GM12878 (cell line): ENCODE measurements at regions not wholly inside any gene's neighbourhood (a gene's known extent, or its start where the extent isn't known, plus 50 kb on each side); places are given as distances from the start of the nearest gene placed in this dataset.

Source experiments
- ATAC-seq: fragments of 200-7000 bp; cut with Tn5 transposase; 3 replicates; pipeline ENCODE4 v1.9.1; 2020; ENCODE audit warnings: mild to moderate bottlenecking, moderate library complexity
- BruUV-seq: library from RNA; stranded (reverse); fragments of 400-500 nt; replicated peaks from 2 replicates; lab custom pipeline; 2021; lab: Mats Ljungman, UMichigan
- CTCF ChIA-PET: fragments of 300-600 bp; sonication (Branson Sonifier 250); formaldehyde crosslinking; extraction: SDS; loops from one replicate; lab custom pipeline; 2021; ENCODE audit warnings: inconsistent platforms; lab: Yijun Ruan, JAX
- POLR2A ChIA-PET: fragments of 350-600 bp; formaldehyde crosslinking; extraction: SDS; loops from one replicate; lab custom pipeline; 2021; ENCODE audit warnings: inconsistent platforms; lab: Charles Lee
- RAD21 ChIA-PET: fragments of 300-600 bp; sonication (Branson Sonifier 250); formaldehyde crosslinking; loops from one replicate; lab custom pipeline; 2023; ENCODE audit warnings: antibody characterized with exemption; ENCODE audit not compliant: unreplicated experiment; lab: Charles Lee
- SMC1A ChIA-PET: fragments of 300-600 bp; sonication (Branson Sonifier 250); formaldehyde crosslinking; loops from one replicate; lab custom pipeline; 2023; ENCODE audit not compliant: unreplicated experiment, uncharacterized antibody; lab: Charles Lee
- DNase-seq: peaks from one replicate; pipeline ENCODE4 v3.0.0-alpha.2; 2011; ENCODE audit warnings: low read depth, low spot score
- FAIRE-seq: peaks from 3 replicates; lab custom pipeline; 2011; peaks lifted over from hg19 to GRCh38; lab: Jason Lieb, UNC
- H2AFZ ChIP-seq: 2 replicates; pipeline ENCODE4 v1.6.0; 2011; ENCODE audit warnings: low read depth, low read length, control low read depth; ENCODE audit not compliant: control insufficient read depth
- H3K27ac ChIP-seq: 2 replicates; pipeline ENCODE4 v1.5.1; 2011; ENCODE audit warnings: control low read depth; ENCODE audit not compliant: control insufficient read depth, insufficient read depth
- H3K27me3 ChIP-seq, 2 experiments: replicated peaks in 1 of 2; 2 replicates each; pipeline versions ENCODE4 v1.6.0 to v1.6.1; 2011; ENCODE audit warnings: low read length in 1 of 2; ENCODE audit not compliant: control insufficient read depth in 2 of 2, insufficient read depth in 2 of 2
- H3K36me3 ChIP-seq, 2 experiments: 2 replicates each; pipeline ENCODE4 v1.5.1; 2011; ENCODE audit warnings: low read length in 1 of 2; ENCODE audit not compliant: control insufficient read depth in 2 of 2, insufficient read depth in 2 of 2
- H3K4me1 ChIP-seq: 2 replicates; pipeline ENCODE4 v1.6.1; 2011; ENCODE audit warnings: mild to moderate bottlenecking, low read length, moderate library complexity, mixed read lengths; ENCODE audit not compliant: control insufficient read depth, insufficient read depth
- H3K4me2 ChIP-seq: 2 replicates; pipeline ENCODE4 v1.6.0; 2011; ENCODE audit warnings: control low read depth; ENCODE audit not compliant: control insufficient read depth, insufficient read depth
- H3K4me3 ChIP-seq: fragments of 200-600 bp; sonication (generic); 2 replicates; pipeline ENCODE4 v1.5.1; 2016
- H3K79me2 ChIP-seq: 2 replicates; pipeline ENCODE4 v1.6.0; 2011; ENCODE audit warnings: low read length; ENCODE audit not compliant: control insufficient read depth, insufficient read depth
- H3K9ac ChIP-seq: 2 replicates; pipeline ENCODE4 v1.8.0; 2011; ENCODE audit warnings: low read length, control low read depth, mixed read lengths; ENCODE audit not compliant: control insufficient read depth, insufficient read depth
- H3K9me3 ChIP-seq: replicated peaks from 3 replicates; pipeline ENCODE4 v1.5.1; 2011; ENCODE audit warnings: mild to moderate bottlenecking, low read length; ENCODE audit not compliant: control insufficient read depth, insufficient read depth
- H4K20me1 ChIP-seq: 2 replicates; pipeline ENCODE4 v1.6.0; 2011; ENCODE audit not compliant: control insufficient read depth, insufficient read depth
- CREM ChIP-seq: IDR thresholded peaks from 2 replicates; pipeline ENCODE4 v1.6.1; 2014; ENCODE audit warnings: antibody characterized with exemption, low read depth
- FOXM1 ChIP-seq: IDR thresholded peaks from 2 replicates; pipeline ENCODE4 v1.6.1; 2012; ENCODE audit warnings: low read depth, mild to moderate bottlenecking, inconsistent platforms, low read length, moderate library complexity
- KAT2A ChIP-seq: conservative IDR thresholded peaks from 2 replicates; pipeline ENCODE4 v1.6.1; 2011; ENCODE audit warnings: low read depth, low read length; ENCODE audit not compliant: control insufficient read depth
- KLF5 ChIP-seq: fragments of 450-650 bp; IDR thresholded peaks from 2 replicates; pipeline ENCODE4 v1.6.1; 2014; ENCODE audit warnings: mild to moderate bottlenecking; ENCODE audit not compliant: partially characterized antibody
- LARP7 ChIP-seq: fragments of 450-650 bp; IDR thresholded peaks from 2 replicates; pipeline ENCODE4 v1.6.1; 2017; ENCODE audit warnings: mild to moderate bottlenecking
- NBN ChIP-seq: fragments of 450-650 bp; IDR thresholded peaks from 2 replicates; pipeline ENCODE4 v1.6.1; 2016
- NR2C1 ChIP-seq: fragments of 450-650 bp; IDR thresholded peaks from 2 replicates; pipeline ENCODE4 v1.6.1; 2017; ENCODE audit warnings: antibody characterized with exemption, mild to moderate bottlenecking, moderate library complexity
- NRF1 ChIP-seq: conservative IDR thresholded peaks from 2 replicates; pipeline ENCODE4 v1.6.1; 2011; ENCODE audit warnings: mild to moderate bottlenecking, low read depth, low read length, improper control_type of control experiment
- PAX8 ChIP-seq: fragments of 450-650 bp; IDR thresholded peaks from 2 replicates; pipeline ENCODE4 v1.6.1; 2017; ENCODE audit warnings: mild to moderate bottlenecking, moderate library complexity
- POLR2AphosphoS5 ChIP-seq: IDR thresholded peaks from 2 replicates; pipeline ENCODE4 v1.6.1; 2011; ENCODE audit warnings: mild to moderate bottlenecking, low read length, inconsistent platforms
- TARDBP ChIP-seq: IDR thresholded peaks from 2 replicates; pipeline ENCODE4 v1.6.1; 2016; ENCODE audit warnings: borderline replicate concordance
- TCF7 ChIP-seq: IDR thresholded peaks from 2 replicates; pipeline ENCODE4 v1.6.1; 2014; ENCODE audit warnings: antibody characterized with exemption, borderline replicate concordance
- ZNF24 ChIP-seq: fragments of 450-650 bp; IDR thresholded peaks from 2 replicates; pipeline ENCODE4 v1.6.1; 2017; ENCODE audit warnings: antibody characterized with exemption, mild to moderate bottlenecking
- ZNF274 ChIP-seq: IDR thresholded peaks from one replicate; pipeline ENCODE4 v1.8.0; 2011; ENCODE audit not compliant: insufficient read length, insufficient read depth
- ZNF384 ChIP-seq: IDR thresholded peaks from 2 replicates; pipeline ENCODE4 v1.6.1; 2012; ENCODE audit warnings: low read depth, mild to moderate bottlenecking, low read length, improper control_type of control experiment, borderline replicate concordance
- whole genome bisulfite sequencing: methylation state at CpG from one replicate; pipeline ENCODE4 v1.1.6; 2016; ENCODE audit warnings: low lambda C conversion rate; ENCODE audit not compliant: insufficient replicate concordance, insufficient coverage; ENCODE audit errors: missing lambda C conversion rate; 5-methylcytosine and 5-hydroxymethylcytosine counted together
- in situ Hi-C: fragments of 300-500 bp; cut with MboI; formaldehyde crosslinking; loops from 9 replicates; pipeline ENCODE4 v1.14.3; 2018; ENCODE audit warnings: mixed read lengths
- intact Hi-C: fragments of 100-400 bp; cut with micrococcal nuclease; formaldehyde crosslinking; loops from one replicate; pipeline ENCODE4 v1.14.2; 2022; ENCODE audit not compliant: unreplicated experiment
- TF ChIP-seq, protein P1 (sequence below): fragments of 450-650 bp; IDR thresholded peaks from 2 replicates; pipeline ENCODE4 v1.6.1; 2017; ENCODE audit warnings: antibody characterized with exemption, mild to moderate bottlenecking, moderate library complexity
- TF ChIP-seq, protein P2 (sequence below): fragments of 450-650 bp; IDR thresholded peaks from 2 replicates; pipeline ENCODE4 v1.6.1; 2018; ENCODE audit warnings: borderline replicate concordance, mild to moderate bottlenecking; ENCODE audit not compliant: partially characterized antibody

DNA sequence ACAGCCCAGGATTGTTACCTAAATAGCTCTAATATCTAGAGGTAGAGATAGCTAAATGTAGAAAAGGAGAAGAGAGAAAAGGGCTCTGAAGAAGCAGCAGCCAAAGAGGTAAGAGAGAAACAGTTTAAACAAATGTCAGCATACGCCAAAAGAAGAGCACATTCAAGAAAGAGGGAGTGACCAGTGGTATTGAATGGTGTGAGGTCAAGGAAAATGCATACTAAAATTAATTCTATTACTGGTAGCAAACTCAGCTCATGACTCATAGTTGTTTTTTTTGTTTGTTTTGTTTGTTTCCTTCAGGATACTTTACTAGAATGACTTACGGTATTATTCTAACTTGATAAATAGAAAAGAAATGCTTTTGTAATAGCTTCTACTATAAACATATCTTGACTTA is 86.5 kb upstream of the FXR1 start:
- in situ Hi-C loops (no loop called here), intact Hi-C loops (no loop called here)
- 38% methylated on average over 2 of the region's 2 CpGs for WGBS
- Histone ChIP-seq H3K27me3 (no peaks in the 10 kb centered on the region; a peak in 1 of 4 replicates), H3K4me1 (no peaks in the 10 kb centered on the region), H2AFZ (no peak overlapping the region), H3K4me2 (no peak overlapping the region), H3K9me3 (no peaks in the 10 kb centered on the region), H3K4me3 (no peak overlapping the region), H3K36me3 (no peaks in the 10 kb centered on the region), H4K20me1 (no peaks in the 10 kb centered on the region), H3K27ac (no peak overlapping the region), H3K9ac (no peak overlapping the region), H3K79me2 (no peaks in the 10 kb centered on the region)
- ATAC-seq (no peak), DNase-seq (no peak), FAIRE-seq (no peak)
- BruUV-seq, result no TSS peak
- RAD21 ChIA-PET, result no interaction called here
- TF ChIP-seq KAT2A (no peak), PAX8 (no peak), ZNF384 (no peak), TCF7 (no peak), FOXM1 (no peak), CREM (no peak), TARDBP (no peak), POLR2AphosphoS5 (no peak), ZNF274 (no peak), LARP7 (no peak), KLF5 (no peak), NBN (no peak), ZNF24 (no peak), NR2C1 (no peak), NRF1 (no peak)
- TF ChIP-seq, protein P1, sequence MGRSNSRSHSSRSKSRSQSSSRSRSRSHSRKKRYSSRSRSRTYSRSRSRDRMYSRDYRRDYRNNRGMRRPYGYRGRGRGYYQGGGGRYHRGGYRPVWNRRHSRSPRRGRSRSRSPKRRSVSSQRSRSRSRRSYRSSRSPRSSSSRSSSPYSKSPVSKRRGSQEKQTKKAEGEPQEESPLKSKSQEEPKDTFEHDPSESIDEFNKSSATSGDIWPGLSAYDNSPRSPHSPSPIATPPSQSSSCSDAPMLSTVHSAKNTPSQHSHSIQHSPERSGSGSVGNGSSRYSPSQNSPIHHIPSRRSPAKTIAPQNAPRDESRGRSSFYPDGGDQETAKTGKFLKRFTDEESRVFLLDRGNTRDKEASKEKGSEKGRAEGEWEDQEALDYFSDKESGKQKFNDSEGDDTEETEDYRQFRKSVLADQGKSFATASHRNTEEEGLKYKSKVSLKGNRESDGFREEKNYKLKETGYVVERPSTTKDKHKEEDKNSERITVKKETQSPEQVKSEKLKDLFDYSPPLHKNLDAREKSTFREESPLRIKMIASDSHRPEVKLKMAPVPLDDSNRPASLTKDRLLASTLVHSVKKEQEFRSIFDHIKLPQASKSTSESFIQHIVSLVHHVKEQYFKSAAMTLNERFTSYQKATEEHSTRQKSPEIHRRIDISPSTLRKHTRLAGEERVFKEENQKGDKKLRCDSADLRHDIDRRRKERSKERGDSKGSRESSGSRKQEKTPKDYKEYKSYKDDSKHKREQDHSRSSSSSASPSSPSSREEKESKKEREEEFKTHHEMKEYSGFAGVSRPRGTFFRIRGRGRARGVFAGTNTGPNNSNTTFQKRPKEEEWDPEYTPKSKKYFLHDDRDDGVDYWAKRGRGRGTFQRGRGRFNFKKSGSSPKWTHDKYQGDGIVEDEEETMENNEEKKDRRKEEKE, result no peak
- TF ChIP-seq, protein P2, sequence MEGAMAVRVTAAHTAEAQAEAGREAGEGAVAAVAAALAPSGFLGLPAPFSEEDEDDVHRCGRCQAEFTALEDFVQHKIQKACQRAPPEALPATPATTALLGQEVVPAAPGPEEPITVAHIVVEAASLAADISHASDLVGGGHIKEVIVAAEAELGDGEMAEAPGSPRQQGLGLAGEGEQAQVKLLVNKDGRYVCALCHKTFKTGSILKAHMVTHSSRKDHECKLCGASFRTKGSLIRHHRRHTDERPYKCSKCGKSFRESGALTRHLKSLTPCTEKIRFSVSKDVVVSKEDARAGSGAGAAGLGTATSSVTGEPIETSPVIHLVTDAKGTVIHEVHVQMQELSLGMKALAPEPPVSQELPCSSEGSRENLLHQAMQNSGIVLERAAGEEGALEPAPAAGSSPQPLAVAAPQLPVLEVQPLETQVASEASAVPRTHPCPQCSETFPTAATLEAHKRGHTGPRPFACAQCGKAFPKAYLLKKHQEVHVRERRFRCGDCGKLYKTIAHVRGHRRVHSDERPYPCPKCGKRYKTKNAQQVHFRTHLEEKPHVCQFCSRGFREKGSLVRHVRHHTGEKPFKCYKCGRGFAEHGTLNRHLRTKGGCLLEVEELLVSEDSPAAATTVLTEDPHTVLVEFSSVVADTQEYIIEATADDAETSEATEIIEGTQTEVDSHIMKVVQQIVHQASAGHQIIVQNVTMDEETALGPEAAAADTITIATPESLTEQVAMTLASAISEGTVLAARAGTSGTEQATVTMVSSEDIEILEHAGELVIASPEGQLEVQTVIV, result no peak
- SMC1A ChIA-PET, result interaction anchor here (1.0 kb wide), 1 partner anchor 7 kb away, joined by 3 read pairs; no protein-coding TSS in a partner anchor
- CTCF ChIA-PET, result interaction anchor here (1.4 kb wide), 2 partner anchors 9 to 15 kb away, joined by 3 read pairs; no protein-coding TSS in a partner anchor
- POLR2A ChIA-PET, result no interaction called here
